ENCODE measurements at regions not wholly inside any gene's neighbourhood (a gene's known extent, or its start where the extent isn't known, plus 50 kb on each side); places are given as distances from the start of the nearest gene placed in this dataset.

DNA sequence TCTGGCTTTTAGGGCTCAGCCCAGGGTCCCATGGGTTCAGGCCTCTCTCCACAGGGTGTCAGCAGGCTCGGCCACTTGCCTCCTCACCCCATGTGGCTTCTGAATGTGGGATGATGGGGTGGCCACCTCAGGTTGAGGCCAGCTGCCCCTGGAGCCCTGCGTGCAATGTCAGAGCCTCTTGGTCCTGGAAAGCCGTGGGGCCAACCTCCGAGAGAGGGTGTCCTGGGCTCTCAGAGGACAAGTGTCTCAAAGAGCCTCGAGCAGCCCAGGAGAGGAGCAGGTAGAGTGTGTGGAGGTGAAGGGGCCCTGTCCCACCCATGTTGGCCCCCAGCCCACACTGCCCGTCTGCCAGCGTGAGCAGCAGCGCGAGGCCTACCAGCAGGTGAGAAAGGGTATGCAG, 86.0 kb downstream of the PLXNA1 start:
- WGBS (ENCODE audit: insufficient coverage), result 91% methylated on average over 8 of the region's 9 CpGs
- Mint-ChIP-seq H3K27ac (no peak overlapping the region), H3K36me3 (no peaks in the 10 kb centered on the region), H3K9me3 (no peaks in the 10 kb centered on the region), H3K4me3 (no peak overlapping the region), H3K4me1 (no peaks in the 10 kb centered on the region), H3K27me3 (ENCODE audit: low read depth in 3 of 3) (peaks cover 4 to 16% (median 8%) of the 10 kb centered on the region in 3 donors)
- no peaks in the 10 kb centered on the region for H3K4me1 ChIP-seq (ENCODE audit: control insufficient read depth in 1 of 2, insufficient read depth in 2 of 2, low read length in 2 of 2)
- H3K9ac ChIP-seq (ENCODE audit: insufficient read depth, low read length, poor library complexity, severe bottlenecking), result no peak overlapping the region
- intact Hi-C loops (cut with micrococcal nuclease), result no loop called here
- no peaks in the 10 kb centered on the region for H3K79me2 ChIP-seq (ENCODE audit: insufficient read depth, low read length)
- H3K4me3 ChIP-seq (replicated peaks in 1 of 3; ENCODE audit: low read depth in 2 of 3, low read length in 3 of 3), result no peak overlapping the region
- TF ChIP-seq, protein P1, sequence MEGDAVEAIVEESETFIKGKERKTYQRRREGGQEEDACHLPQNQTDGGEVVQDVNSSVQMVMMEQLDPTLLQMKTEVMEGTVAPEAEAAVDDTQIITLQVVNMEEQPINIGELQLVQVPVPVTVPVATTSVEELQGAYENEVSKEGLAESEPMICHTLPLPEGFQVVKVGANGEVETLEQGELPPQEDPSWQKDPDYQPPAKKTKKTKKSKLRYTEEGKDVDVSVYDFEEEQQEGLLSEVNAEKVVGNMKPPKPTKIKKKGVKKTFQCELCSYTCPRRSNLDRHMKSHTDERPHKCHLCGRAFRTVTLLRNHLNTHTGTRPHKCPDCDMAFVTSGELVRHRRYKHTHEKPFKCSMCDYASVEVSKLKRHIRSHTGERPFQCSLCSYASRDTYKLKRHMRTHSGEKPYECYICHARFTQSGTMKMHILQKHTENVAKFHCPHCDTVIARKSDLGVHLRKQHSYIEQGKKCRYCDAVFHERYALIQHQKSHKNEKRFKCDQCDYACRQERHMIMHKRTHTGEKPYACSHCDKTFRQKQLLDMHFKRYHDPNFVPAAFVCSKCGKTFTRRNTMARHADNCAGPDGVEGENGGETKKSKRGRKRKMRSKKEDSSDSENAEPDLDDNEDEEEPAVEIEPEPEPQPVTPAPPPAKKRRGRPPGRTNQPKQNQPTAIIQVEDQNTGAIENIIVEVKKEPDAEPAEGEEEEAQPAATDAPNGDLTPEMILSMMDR (IDR thresholded peaks at IDR 0.05), result no peak
- no peaks in the 10 kb centered on the region for H3K9me3 ChIP-seq (replicated peaks in 1 of 2; ENCODE audit: control insufficient read depth in 1 of 2, insufficient read depth in 1 of 2, low read length in 2 of 2)
- H3K27me3 ChIP-seq (ENCODE audit: control insufficient read depth in 2 of 2, insufficient read depth in 2 of 2, low read length in 2 of 2), result no peaks in the 10 kb centered on the region
- H3K27ac ChIP-seq (ENCODE audit: low read depth in 1 of 2, low read length in 2 of 2), result no peak overlapping the region
- no peak for DNase-seq
- H3K36me3 ChIP-seq (replicated peaks in 1 of 2; ENCODE audit: control insufficient read depth in 1 of 2, insufficient read depth in 2 of 2, low read length in 2 of 2), result no peaks in the 10 kb centered on the region
- H4K20me1 ChIP-seq (ENCODE audit: insufficient read depth, low read length), result no peaks in the 10 kb centered on the region
- no peak overlapping the region for H3K4me2 ChIP-seq (replicated peaks; ENCODE audit: extremely low read depth, low read length, poor library complexity, severe bottlenecking)
- no peak overlapping the region for H2AFZ ChIP-seq (ENCODE audit: insufficient read depth, low read depth, low read length, poor library complexity, severe bottlenecking)

- peaks cover 4 to 15% (median 4%) of the 10 kb centered on the region in 3 donors for H3K27me3 Mint-ChIP-seq (ENCODE audit: low read depth in 3 of 3)
- Histone ChIP-seq H3K27ac (ENCODE audit: low read depth in 1 of 2, low read length in 2 of 2) (no peak overlapping the region), H3K27me3 (ENCODE audit: control insufficient read depth in 2 of 2, insufficient read depth in 2 of 2, low read length in 2 of 2) (no peaks in the 10 kb centered on the region), H3K4me1 (ENCODE audit: control insufficient read depth in 1 of 2, insufficient read depth in 2 of 2, low read length in 2 of 2) (no peaks in the 10 kb centered on the region), H3K36me3 (replicated peaks in 1 of 2; ENCODE audit: control insufficient read depth in 1 of 2, insufficient read depth in 2 of 2, low read length in 2 of 2) (no peaks in the 10 kb centered on the region), H3K4me2 (replicated peaks; ENCODE audit: extremely low read depth, low read length, poor library complexity, severe bottlenecking) (no peak overlapping the region), H3K9ac (ENCODE audit: insufficient read depth, low read length, poor library complexity, severe bottlenecking) (no peak overlapping the region), H3K79me2 (ENCODE audit: insufficient read depth, low read length) (no peaks in the 10 kb centered on the region), H4K20me1 (ENCODE audit: insufficient read depth, low read length) (no peaks in the 10 kb centered on the region), H3K9me3 (replicated peaks in 1 of 2; ENCODE audit: control insufficient read depth in 1 of 2, insufficient read depth in 1 of 2, low read length in 2 of 2) (no peaks in the 10 kb centered on the region), H3K4me3 (replicated peaks in 1 of 3; ENCODE audit: low read depth in 2 of 3, low read length in 3 of 3) (no peak overlapping the region), H2AFZ (ENCODE audit: insufficient read depth, low read depth, low read length, poor library complexity, severe bottlenecking) (no peak overlapping the region)
- intact Hi-C loops (cut with micrococcal nuclease), result no loop called here
- no peak overlapping the region for H3K4me3 Mint-ChIP-seq
- 92% methylated on average over 12 of the region's 14 CpGs for WGBS (ENCODE audit: insufficient coverage)
- no peaks in the 10 kb centered on the region for H3K36me3 Mint-ChIP-seq
- TF ChIP-seq, protein P1 (IDR thresholded peaks at IDR 0.05), result no peak
- H3K9me3 Mint-ChIP-seq, result peaks cover 0 to 2% (median 0%) of the 10 kb centered on the region in 7 donors
- H3K4me1 Mint-ChIP-seq, result no peaks in the 10 kb centered on the region
- H3K27ac Mint-ChIP-seq, result no peak overlapping the region
- DNase-seq, result no peak
Measured at GRCh38 chr3:127069814-127070440, 87.0 kb downstream of the PLXNA1 start.

Data from CD14-positive monocyte (primary cell).